IMR-90 (cell line): ENCODE measurements at regions not wholly inside any gene's neighbourhood (a gene's known extent, or its start where the extent isn't known, plus 50 kb on each side); places are given as distances from the start of the nearest gene placed in this dataset.
A peak's percentile ranks its signal among the peaks of the same experiment; 100 is the strongest.

Experiments used
- ATAC-seq: fragments of 200-7000 bp; cut with Tn5 transposase; 2 replicates; pipeline ENCODE4 v1.9.1; 2020; ENCODE audit warnings: low read depth, mild to moderate bottlenecking, moderate library complexity
- BruUV-seq: library from RNA; stranded (reverse); fragments of 400-500 nt; replicated peaks from 2 replicates; lab custom pipeline; 2021; lab: Mats Ljungman, UMichigan
- CTCF ChIA-PET: fragments of 300-600 bp; formaldehyde crosslinking; extraction: SDS; loops from one replicate; lab custom pipeline; 2021; ENCODE audit warnings: antibody characterized with exemption; lab: Yijun Ruan, JAX
- POLR2A ChIA-PET: fragments of 300-600 bp; sonication (Branson Sonifier 250); formaldehyde crosslinking; loops from one replicate; lab custom pipeline; 2022; ENCODE audit warnings: antibody characterized with exemption; ENCODE audit not compliant: unreplicated experiment; lab: Charles Lee
- DNase-seq: peaks from one replicate; pipeline ENCODE4 v3.0.0; 2013
- H2AFZ ChIP-seq: replicated peaks from 2 replicates; pipeline ENCODE3; 2013; ENCODE audit warnings: low read length, mild to moderate bottlenecking; ENCODE audit not compliant: poor library complexity
- H2AK5ac ChIP-seq: 2 replicates; pipeline ENCODE4 v1.6.1; 2013; ENCODE audit warnings: low read depth, low read length, inconsistent platforms
- H2AK9ac ChIP-seq: replicated peaks from 2 replicates; pipeline ENCODE3; 2013; ENCODE audit warnings: mild to moderate bottlenecking, low read depth, low read length, moderate library complexity; ENCODE audit not compliant: poor library complexity
- H2BK120ac ChIP-seq: 2 replicates; pipeline ENCODE4 v1.6.1; 2013; ENCODE audit warnings: low read depth, low read length, inconsistent platforms
- H2BK15ac ChIP-seq: 3 replicates; pipeline ENCODE4 v1.6.1; 2013; ENCODE audit warnings: low read depth, low read length, inconsistent platforms
- H2BK20ac ChIP-seq: 2 replicates; pipeline ENCODE4 v1.6.1; 2013; ENCODE audit warnings: low read depth, mild to moderate bottlenecking, inconsistent platforms, low read length, moderate library complexity
- H2BK5ac ChIP-seq: 2 replicates; pipeline ENCODE4 v1.6.1; 2013; ENCODE audit warnings: mild to moderate bottlenecking, low read depth, low read length, inconsistent platforms; ENCODE audit not compliant: poor library complexity, severe bottlenecking
- H3K14ac ChIP-seq: replicated peaks from 2 replicates; pipeline ENCODE4 v1.6.1; 2013; ENCODE audit warnings: low read depth, low read length, inconsistent platforms
- H3K18ac ChIP-seq: 2 replicates; pipeline ENCODE4 v1.6.1; 2013; ENCODE audit warnings: low read depth, low read length, control low read depth
- H3K23ac ChIP-seq: 2 replicates; pipeline ENCODE4 v1.6.1; 2013; ENCODE audit warnings: low read depth, low read length, inconsistent platforms
- H3K27ac ChIP-seq: 2 replicates; pipeline ENCODE4 v1.5.1; 2013; ENCODE audit warnings: mild to moderate bottlenecking, control low read depth, low read length; ENCODE audit not compliant: insufficient read depth
- H3K27me3 ChIP-seq: 2 replicates; pipeline ENCODE4 v1.6.1; 2013; ENCODE audit warnings: low read length; ENCODE audit not compliant: control insufficient read depth, insufficient read depth
- H3K36me3 ChIP-seq: 2 replicates; pipeline ENCODE4 v1.6.1; 2013; ENCODE audit warnings: low read length, mixed read lengths; ENCODE audit not compliant: control insufficient read depth, insufficient read depth
- H3K4ac ChIP-seq: 2 replicates; pipeline ENCODE4 v1.6.1; 2013; ENCODE audit warnings: low read depth, low read length, inconsistent platforms
- H3K4me1 ChIP-seq: 2 replicates; pipeline ENCODE4 v1.6.1; 2013; ENCODE audit warnings: low read length, mixed read lengths; ENCODE audit not compliant: control insufficient read depth, insufficient read depth
- H3K4me2 ChIP-seq: 2 replicates; pipeline ENCODE4 v1.6.1; 2013; ENCODE audit warnings: low read depth, mild to moderate bottlenecking, control low read depth, low read length, moderate library complexity
- H3K4me3 ChIP-seq: 2 replicates; pipeline ENCODE4 v1.5.1; 2013; ENCODE audit warnings: low read depth, mild to moderate bottlenecking, control low read depth, low read length, moderate library complexity; ENCODE audit not compliant: insufficient read depth
- H3K56ac ChIP-seq: 2 replicates; pipeline ENCODE4 v1.6.1; 2013; ENCODE audit warnings: low read length, inconsistent platforms; ENCODE audit not compliant: insufficient read depth; ENCODE audit errors: extremely low read depth
- H3K79me1 ChIP-seq, 2 experiments: 2 replicates each; pipeline ENCODE4 v1.6.1; 2013; ENCODE audit warnings: low read length in 2 of 2, inconsistent platforms in 1 of 2, low read depth in 1 of 2
- H3K9ac ChIP-seq: 2 replicates; pipeline ENCODE4 v1.6.1; 2013; ENCODE audit warnings: low read depth, low read length, control low read depth
- H3K9me1 ChIP-seq: 2 replicates; pipeline ENCODE4 v1.6.1; 2013; ENCODE audit warnings: low read length, inconsistent platforms; ENCODE audit not compliant: insufficient read depth
- H3K9me3 ChIP-seq: 2 replicates; pipeline ENCODE4 v1.6.1; 2013; ENCODE audit warnings: low read length; ENCODE audit not compliant: control insufficient read depth, insufficient read depth
- H4K20me1 ChIP-seq: 2 replicates; pipeline ENCODE4 v1.6.1; 2013; ENCODE audit warnings: low read length, inconsistent platforms; ENCODE audit not compliant: insufficient read depth
- H4K5ac ChIP-seq: 2 replicates; pipeline ENCODE4 v1.6.1; 2013; ENCODE audit warnings: mild to moderate bottlenecking, low read depth, low read length, control low read depth
- H4K8ac ChIP-seq, 2 experiments: 2 replicates each; pipeline ENCODE4 v1.6.1; 2013; ENCODE audit warnings: low read depth in 2 of 2, low read length in 2 of 2, control low read depth in 1 of 2, inconsistent platforms in 1 of 2
- H4K91ac ChIP-seq: 2 replicates; pipeline ENCODE4 v1.6.1; 2013; ENCODE audit warnings: low read depth, low read length, inconsistent platforms; ENCODE audit not compliant: insufficient read depth
- BHLHE40 ChIP-seq: fragments of 150-350 bp; IDR thresholded peaks from 2 replicates; pipeline ENCODE4 v1.6.1; 2016; ENCODE audit warnings: mild to moderate bottlenecking, low read depth, low read length
- CEBPB ChIP-seq: IDR thresholded peaks from 2 replicates; pipeline ENCODE4 v1.6.1; 2012; ENCODE audit warnings: low read depth, low read length, improper control_type of control experiment
- CHD1 ChIP-seq: IDR thresholded peaks from 2 replicates; pipeline ENCODE4 v1.6.1; 2012; ENCODE audit warnings: low read depth, low read length, improper control_type of control experiment
- CTCF ChIP-seq: conservative IDR thresholded peaks from 2 replicates; pipeline ENCODE4 v1.5.1; 2012; ENCODE audit warnings: mild to moderate bottlenecking, low read depth, low read length, improper control_type of control experiment
- ELK1 ChIP-seq: fragments of 150-350 bp; IDR thresholded peaks from 2 replicates; pipeline ENCODE4 v1.6.1; 2016; ENCODE audit warnings: low read depth, mild to moderate bottlenecking, low read length, moderate library complexity, borderline replicate concordance
- FOS ChIP-seq: fragments of 150-350 bp; IDR thresholded peaks from 2 replicates; pipeline ENCODE4 v1.6.1; 2016; ENCODE audit warnings: low read depth, low read length
- MAFK ChIP-seq: IDR thresholded peaks from 2 replicates; pipeline ENCODE4 v1.6.1; 2012; ENCODE audit warnings: low read depth, low read length, improper control_type of control experiment
- MAZ ChIP-seq: IDR thresholded peaks from 2 replicates; pipeline ENCODE4 v1.6.1; 2012; ENCODE audit warnings: low read depth, mild to moderate bottlenecking, low read length, improper control_type of control experiment, moderate library complexity, borderline replicate concordance
- MXI1 ChIP-seq: IDR thresholded peaks from 2 replicates; pipeline ENCODE4 v1.6.1; 2012; ENCODE audit warnings: low read depth, mild to moderate bottlenecking, low read length, moderate library complexity, borderline replicate concordance
- NFE2L2 ChIP-seq: fragments of 150-350 bp; IDR thresholded peaks from 2 replicates; pipeline ENCODE4 v1.6.1; 2016; ENCODE audit warnings: low read depth, mild to moderate bottlenecking, low read length
- POLR2A ChIP-seq: IDR thresholded peaks from 2 replicates; pipeline ENCODE4 v1.6.1; 2012; ENCODE audit warnings: mild to moderate bottlenecking, low read depth, low read length
- RAD21 ChIP-seq: IDR thresholded peaks from 2 replicates; pipeline ENCODE4 v1.6.1; 2012; ENCODE audit warnings: low read length, improper control_type of control experiment
- RCOR1 ChIP-seq: IDR thresholded peaks from 2 replicates; pipeline ENCODE4 v1.6.1; 2012; ENCODE audit warnings: mild to moderate bottlenecking, low read length, improper control_type of control experiment; ENCODE audit not compliant: insufficient replicate concordance
- RFX5 ChIP-seq: IDR thresholded peaks from 2 replicates; pipeline ENCODE4 v1.8.0; 2012; ENCODE audit warnings: low read depth, mild to moderate bottlenecking, low read length, moderate library complexity
- SMC3 ChIP-seq: fragments of 150-350 bp; IDR thresholded peaks from 2 replicates; pipeline ENCODE4 v1.6.1; 2016; ENCODE audit warnings: low read depth, mild to moderate bottlenecking, antibody characterized with exemption, low read length, moderate library complexity
- USF2 ChIP-seq: fragments of 150-350 bp; IDR thresholded peaks from 2 replicates; pipeline ENCODE4 v1.6.1; 2017; ENCODE audit warnings: mild to moderate bottlenecking, antibody characterized with exemption, low read length, low read depth
- WGBS, 2 experiments: methylation state at CpG; one replicate each; pipeline versions ENCODE4 v1.1.5 to v1.1.7; 2013; ENCODE audit warnings: missing lambda C conversion rate in 2 of 2; ENCODE audit not compliant: insufficient read length in 1 of 2; ENCODE audit errors: extremely low coverage in 2 of 2; 5-methylcytosine and 5-hydroxymethylcytosine counted together
- dilution Hi-C: fragments of 300-500 bp; cut with HindIII; formaldehyde crosslinking; loops from one replicate; pipeline ENCODE4 v1.14.3; 2018; ENCODE audit warnings: low sequenced_read_pairs; ENCODE audit not compliant: unreplicated experiment
- in situ Hi-C: fragments of 300-500 bp; cut with MboI; formaldehyde crosslinking; loops from 3 replicates; pipeline ENCODE4 v1.14.3; 2019; ENCODE audit warnings: low sequenced_read_pairs, inconsistent platforms, mixed read lengths
- intact Hi-C: fragments of 100-400 bp; cut with micrococcal nuclease; formaldehyde crosslinking; loops from 2 replicates; pipeline ENCODE4 v1.10.0; 2022

- BruUV-seq, result no TSS peak
- H3K27me3 ChIP-seq, result no peaks in the 10 kb centered on the region
- no peak overlapping the region for H4K8ac ChIP-seq
- H3K23ac ChIP-seq, result no peak overlapping the region
- no peak overlapping the region for H3K56ac ChIP-seq
- ChIA-PET CTCF (no interaction called here), POLR2A (no interaction called here)
- H3K9me3 ChIP-seq, result 0 out of 2 replicates have a peak, but pooled peaks cover 2% of the 10 kb centered on the region
- no peak for TF ChIP-seq FOS
- no peak for TF ChIP-seq MAZ
- TF ChIP-seq BHLHE40, result no peak
- no peak for TF ChIP-seq MAFK
- TF ChIP-seq RAD21, result no peak
- no peak for TF ChIP-seq CTCF
- no peak for TF ChIP-seq CEBPB
- TF ChIP-seq NFE2L2, result no peak
- no peak for TF ChIP-seq POLR2A
- no peak for TF ChIP-seq RFX5
- TF ChIP-seq SMC3, result no peak
- no peak for TF ChIP-seq ELK1
- no peak for TF ChIP-seq CHD1
- TF ChIP-seq MXI1, result no peak
- no peak for TF ChIP-seq RCOR1
- no peak for TF ChIP-seq USF2
- H3K27ac ChIP-seq, result no peak overlapping the region
- no CpG with 5 or more reads among the region's 2 CpGs for WGBS, 2 experiments
- H2BK120ac ChIP-seq, result no peak overlapping the region
- no peak overlapping the region for H2AFZ ChIP-seq
- in situ Hi-C loops, result no loop called here
- no peak overlapping the region for H2AK5ac ChIP-seq
- no peak overlapping the region for H2AK9ac ChIP-seq
- H3K4me3 ChIP-seq, result no peak overlapping the region
- no peak for DNase-seq
- H2BK20ac ChIP-seq, result peak overlapping the region; percentile 53; the same call in 1 of the 2 replicates
- 0 out of 2 replicates have a peak overlapping the region, but pooled peaks have one; percentile 75 for H4K5ac ChIP-seq
- H4K91ac ChIP-seq, result no peak overlapping the region
- H3K4me1 ChIP-seq, result peaks cover 12% of the 10 kb centered on the region
- intact Hi-C loops, result no loop called here
- H3K9ac ChIP-seq, result no peak overlapping the region
- H3K4me2 ChIP-seq, result no peak overlapping the region
- no peaks in the 10 kb centered on the region; the same call in 1 of the 2 replicates for H3K9me1 ChIP-seq
- H3K36me3 ChIP-seq, result no peaks in the 10 kb centered on the region
- H2BK5ac ChIP-seq, result no peak overlapping the region
- peak overlapping the region; percentile 72; the same call in 1 of the 2 replicates for H3K18ac ChIP-seq
- H3K79me1 ChIP-seq, result no peaks in the 10 kb centered on the region
- ATAC-seq, result no peak
- H3K4ac ChIP-seq, result no peak overlapping the region
- no peak overlapping the region for H3K14ac ChIP-seq
- dilution Hi-C loops, result no loop called here
- H4K20me1 ChIP-seq, result no peaks in the 10 kb centered on the region
- 0 out of 3 replicates have a peak overlapping the region, but pooled peaks have one; percentile 46 for H2BK15ac ChIP-seq
These were observed 425.8 kb downstream of the SPRY1 start for GRCh38 chr4:123822353-123822752.
